ENCODE measurements at regions not wholly inside any gene's neighbourhood (a gene's known extent, or its start where the extent isn't known, plus 50 kb on each side); places are given as distances from the start of the nearest gene placed in this dataset.

GRCh38 chr4:1472148-1472797 lies 66.0 kb upstream of the NKX1-1 start:
- no peak for TF ChIP-seq EP300 (IDR thresholded peaks at IDR 0.05)
- no peak for TF ChIP-seq CTCF (IDR thresholded peaks at IDR 0.05)
- TF ChIP-seq POLR2AphosphoS5 (IDR thresholded peaks at IDR 0.05), result no peak
- no peak for TF ChIP-seq POLR2A (IDR thresholded peaks at IDR 0.05)
- intact Hi-C loops (cut with DNase I; ENCODE audit: low total_unique reads), result no loop called here
- WGBS, 5 donors, result 5 to 28% (median 7%) methylated on average over 15 to 58 of the region's 58 CpGs
- Histone ChIP-seq H3K4me3 (no peak overlapping the region), H3K27ac (no peak overlapping the region), H3K36me3 (no peaks in the 10 kb centered on the region), H3K27me3 (peaks cover 6 to 66% (median 44%) of the 10 kb centered on the region in 3 donors), H3K4me1 (peaks cover 6 to 14% (median 10%) of the 10 kb centered on the region in 4 donors), H3K9me3 (peaks cover 0 to 8% (median 0%) of the 10 kb centered on the region in 4 donors)
- no peak for DNase-seq

GRCh38 chr4:1471443-1472147 lies 65.4 kb upstream of the NKX1-1 start:
- TF ChIP-seq POLR2AphosphoS5 (IDR thresholded peaks at IDR 0.05) (no peak), POLR2A (IDR thresholded peaks at IDR 0.05) (no peak), EP300 (IDR thresholded peaks at IDR 0.05) (no peak), CTCF (IDR thresholded peaks at IDR 0.05) (no peak)
- no peaks in the 10 kb centered on the region for H3K36me3 ChIP-seq
- H3K4me1 ChIP-seq, result peaks cover 6 to 14% (median 10%) of the 10 kb centered on the region in 4 donors
- peaks cover 0 to 8% (median 0%) of the 10 kb centered on the region in 4 donors for H3K9me3 ChIP-seq
- intact Hi-C loops (cut with DNase I; ENCODE audit: low total_unique reads), result no loop called here
- H3K27me3 ChIP-seq, result peaks cover 6 to 71% (median 44%) of the 10 kb centered on the region in 3 donors
- DNase-seq, result no peak
- no peak overlapping the region for H3K27ac ChIP-seq
- WGBS, 5 donors, result 10 to 18% (median 14%) methylated on average over 29 to 55 of the region's 55 CpGs
- H3K4me3 ChIP-seq, result no peak overlapping the region

GRCh38 chr4:1470816-1471442 lies 64.7 kb upstream of the NKX1-1 start:
- H3K36me3 ChIP-seq, result no peaks in the 10 kb centered on the region
- H3K4me3 ChIP-seq, result no peak overlapping the region
- intact Hi-C loops (cut with DNase I; ENCODE audit: low total_unique reads), result no loop called here
- WGBS, 5 donors, result 73 to 81% (median 77%) methylated on average over 11 to 12 of the region's 12 CpGs
- peaks cover 6 to 78% (median 44%) of the 10 kb centered on the region in 3 donors for H3K27me3 ChIP-seq
- no peak for DNase-seq
- peaks cover 0 to 8% (median 0%) of the 10 kb centered on the region in 4 donors for H3K9me3 ChIP-seq
- peaks cover 6 to 14% (median 10%) of the 10 kb centered on the region in 4 donors for H3K4me1 ChIP-seq
- H3K27ac ChIP-seq, result no peak overlapping the region
- TF ChIP-seq CTCF (IDR thresholded peaks at IDR 0.05), result no peak
- no peak for TF ChIP-seq EP300 (IDR thresholded peaks at IDR 0.05)
- TF ChIP-seq POLR2A (IDR thresholded peaks at IDR 0.05), result no peak
- TF ChIP-seq POLR2AphosphoS5 (IDR thresholded peaks at IDR 0.05), result no peak

GRCh38 chr4:1470393-1470670 lies 64.1 kb upstream of the NKX1-1 start:
- peaks cover 6 to 14% (median 10%) of the 10 kb centered on the region in 4 donors for H3K4me1 ChIP-seq
- DNase-seq, result no peak
- TF ChIP-seq CTCF (IDR thresholded peaks at IDR 0.05), result no peak
- TF ChIP-seq POLR2A (IDR thresholded peaks at IDR 0.05), result no peak
- no peak for TF ChIP-seq POLR2AphosphoS5 (IDR thresholded peaks at IDR 0.05)
- no peak for TF ChIP-seq EP300 (IDR thresholded peaks at IDR 0.05)
- 28 to 64% (median 54%) methylated on average over 6 to 7 of the region's 7 CpGs for WGBS, 5 donors
- peaks cover 6 to 84% (median 44%) of the 10 kb centered on the region in 3 donors for H3K27me3 ChIP-seq
- H3K36me3 ChIP-seq, result no peaks in the 10 kb centered on the region
- no peak overlapping the region for H3K27ac ChIP-seq
- peaks cover 0 to 8% (median 0%) of the 10 kb centered on the region in 4 donors for H3K9me3 ChIP-seq
- no peak overlapping the region for H3K4me3 ChIP-seq
- intact Hi-C loops (cut with DNase I; ENCODE audit: low total_unique reads), result no loop called here

Measured in stomach (tissue), 8 donors.